ENCODE measurements at regions not wholly inside any gene's neighbourhood (a gene's known extent, or its start where the extent isn't known, plus 50 kb on each side); places are given as distances from the start of the nearest gene placed in this dataset.
"Not testable (repeated sequence)": the region's sequence is repeated elsewhere in the genome, so short reads cannot be mapped to it uniquely, and the experiment has no call there.

DNA sequence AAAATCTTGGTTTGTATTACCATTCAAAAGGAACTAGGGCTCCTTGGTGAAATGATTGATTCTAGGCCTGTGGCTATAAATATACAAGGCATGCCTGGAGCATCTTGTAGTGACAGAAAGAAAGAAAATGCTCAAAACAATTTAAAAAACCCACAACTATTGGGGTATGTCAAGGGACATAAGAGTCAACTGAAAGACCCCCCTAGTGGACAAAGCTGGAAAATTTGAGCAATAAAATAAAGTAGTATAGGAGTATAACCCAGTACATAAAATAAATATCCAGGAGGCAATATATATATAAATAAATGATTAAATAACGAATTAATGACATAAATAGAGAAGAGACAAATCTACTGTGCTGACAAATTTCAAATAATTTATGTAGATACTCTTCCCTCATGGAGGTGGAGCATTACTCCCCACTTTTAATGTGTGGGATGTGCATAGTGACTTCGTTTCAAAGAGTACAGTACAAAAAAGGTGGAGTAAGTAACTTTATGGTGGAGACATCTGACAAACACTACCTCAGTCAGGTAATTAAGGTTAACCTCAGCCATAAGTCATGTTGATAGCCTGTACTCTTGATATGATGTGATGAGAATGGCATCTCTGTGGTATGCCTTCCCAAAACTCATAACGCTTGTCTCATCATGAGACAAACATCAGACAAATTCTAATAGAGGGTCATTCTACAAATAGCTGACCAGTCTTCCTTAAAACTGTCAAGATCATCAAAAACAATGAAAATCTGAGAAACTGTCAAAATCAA, 185.0 kb upstream of the GLRA2 start:
- no peak overlapping the region for H3K4me3 ChIP-seq (ENCODE audit: low read depth, low read length)
- in situ Hi-C loops (cut with HindIII; ENCODE audit: low sequenced_read_pairs) = no loop called here
- TF ChIP-seq CTCF (IDR thresholded peaks at IDR 0.05; ENCODE audit: low read depth, low read length) = no peak
- no peak for DNase-seq (ENCODE audit: low read depth, low spot score)

DNA sequence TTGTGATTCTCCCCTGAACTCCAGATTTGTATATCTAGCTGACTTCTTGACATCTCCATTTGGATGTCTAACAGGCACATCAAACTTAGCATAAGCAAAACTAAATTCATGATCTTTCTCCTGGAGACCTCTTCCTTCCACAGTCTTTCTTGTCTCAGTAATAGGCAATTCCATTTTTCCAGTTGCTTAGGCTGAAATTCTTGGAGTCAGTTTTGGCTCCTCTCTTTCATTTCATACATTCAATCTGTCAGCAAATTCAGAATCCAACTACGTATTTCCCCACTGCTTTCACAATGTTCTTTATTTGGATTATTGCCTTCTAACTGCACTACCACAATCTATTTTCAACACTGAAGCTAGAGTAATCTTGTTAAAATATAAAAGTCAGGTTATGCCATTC, 219.9 kb upstream of the GLRA2 start:
- H3K4me3 ChIP-seq (ENCODE audit: low read depth, low read length) = no peak overlapping the region
- DNase-seq (ENCODE audit: low read depth, low spot score) = no peak
- in situ Hi-C loops (cut with HindIII; ENCODE audit: low sequenced_read_pairs) = no loop called here
- TF ChIP-seq CTCF (IDR thresholded peaks at IDR 0.05; ENCODE audit: low read depth, low read length) = no peak

GRCh38 chrX:14308976-14309375, 220.4 kb upstream of the GLRA2 start:
- in situ Hi-C loops (cut with HindIII; ENCODE audit: low sequenced_read_pairs); H3K4me3 ChIP-seq (ENCODE audit: low read depth, low read length): not testable (repeated sequence)

DNA sequence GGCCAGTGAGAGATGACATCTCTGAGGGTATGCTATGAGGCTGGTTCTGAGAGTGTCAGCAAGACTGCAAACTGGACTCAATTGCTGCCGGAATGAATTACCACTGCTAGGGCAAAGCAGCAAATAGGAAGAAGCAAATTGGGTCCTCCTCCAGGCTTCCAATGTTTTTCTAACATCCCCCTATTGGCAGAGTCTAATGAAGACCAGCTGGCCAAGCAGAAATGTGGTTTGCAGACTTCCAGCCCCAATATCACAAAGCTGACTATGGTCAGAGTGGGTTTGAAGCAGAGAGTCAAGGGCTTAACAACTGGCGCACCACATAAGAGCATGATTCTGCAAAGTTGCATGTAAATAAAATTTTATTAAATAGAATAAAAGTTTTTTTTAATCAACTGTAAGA, 225.4 kb upstream of the GLRA2 start:
- no peak for TF ChIP-seq CTCF (IDR thresholded peaks at IDR 0.05; ENCODE audit: low read depth, low read length)
- in situ Hi-C loops (cut with HindIII; ENCODE audit: low sequenced_read_pairs) = no loop called here
- no peak for DNase-seq (ENCODE audit: low read depth, low spot score)
- H3K4me3 ChIP-seq (ENCODE audit: low read depth, low read length) = no peak overlapping the region

More at GRCh38 chrX:14308976-14309375, 220.4 kb upstream of the GLRA2 start:
- not testable (repeated sequence) for DNase-seq (ENCODE audit: low read depth, low spot score)

- in situ Hi-C loops (cut with HindIII; ENCODE audit: low sequenced_read_pairs); H3K4me3 ChIP-seq (ENCODE audit: low read depth, low read length); DNase-seq (ENCODE audit: low read depth, low spot score): not testable (repeated sequence)
These were observed 226.8 kb upstream of the GLRA2 start for GRCh38 chrX:14302561-14302960.

- no peak for TF ChIP-seq CTCF (IDR thresholded peaks at IDR 0.05; ENCODE audit: low read depth, low read length)
- in situ Hi-C loops (cut with HindIII; ENCODE audit: low sequenced_read_pairs) = no loop called here
- no peak for DNase-seq (ENCODE audit: low read depth, low spot score)
These were observed 229.0 kb upstream of the GLRA2 start for GRCh38 chrX:14300376-14300775.

GRCh38 chrX:14295426-14295825, 233.9 kb upstream of the GLRA2 start:
- no peak overlapping the region for H3K4me3 ChIP-seq (ENCODE audit: low read depth, low read length)
- no peak for DNase-seq (ENCODE audit: low read depth, low spot score)
- TF ChIP-seq CTCF (IDR thresholded peaks at IDR 0.05; ENCODE audit: low read depth, low read length) = no peak
- in situ Hi-C loops (cut with HindIII; ENCODE audit: low sequenced_read_pairs) = no loop called here

More at GRCh38 chrX:14300376-14300775, 229.0 kb upstream of the GLRA2 start:
- no peak overlapping the region for H3K4me3 ChIP-seq (ENCODE audit: low read depth, low read length)

Data from astrocyte of the spinal cord (primary cell).